CD8-positive, alpha-beta memory T cell (primary cell): ENCODE measurements at regions not wholly inside any gene's neighbourhood (a gene's known extent, or its start where the extent isn't known, plus 50 kb on each side); places are given as distances from the start of the nearest gene placed in this dataset.
"Not testable (repeated sequence)": the region's sequence is repeated elsewhere in the genome, so short reads cannot be mapped to it uniquely, and the experiment has no call there.

Source experiments
- CTCF ChIA-PET: fragments of 350-600 bp; sonication (Branson Sonifier 250); formaldehyde crosslinking; loops from one replicate; lab custom pipeline; 2021; ENCODE audit warnings: antibody characterized with exemption; lab: Charles Lee
- POLR2A ChIA-PET: fragments of 350-600 bp; sonication (Branson Sonifier 250); formaldehyde crosslinking; loops from one replicate; lab custom pipeline; 2021; ENCODE audit warnings: antibody characterized with exemption; lab: Charles Lee
- DNase-seq, 5 donors: peaks; one replicate each; pipeline versions ENCODE4 v3.0.0 to v3.0.0-alpha.2; 2020 to 2022; ENCODE audit warnings: mixed read lengths in 1 of 5
- H3K27ac ChIP-seq: one replicate; pipeline ENCODE4 v1.7.0; 2013; ENCODE audit warnings: low read depth, mild to moderate bottlenecking, low read length, moderate library complexity
- H3K27me3 ChIP-seq: 2 replicates; pipeline ENCODE4 v1.7.0; 2013; ENCODE audit warnings: low read length, mild to moderate bottlenecking; ENCODE audit not compliant: insufficient read depth, poor library complexity, severe bottlenecking
- H3K36me3 ChIP-seq: 2 replicates; pipeline ENCODE4 v1.7.0; 2013; ENCODE audit warnings: mild to moderate bottlenecking, low read length, moderate library complexity; ENCODE audit not compliant: insufficient read depth
- H3K4me1 ChIP-seq: 2 replicates; pipeline ENCODE4 v1.7.0; 2013; ENCODE audit warnings: mild to moderate bottlenecking, low read length, moderate library complexity; ENCODE audit not compliant: insufficient read depth
- H3K4me3 ChIP-seq: 2 replicates; pipeline ENCODE4 v1.7.0; 2013; ENCODE audit warnings: mild to moderate bottlenecking, low read length
- H3K9me3 ChIP-seq: 2 replicates; pipeline ENCODE4 v1.7.0; 2013; ENCODE audit warnings: mild to moderate bottlenecking, low read length
- H3K27ac Mint-ChIP-seq, 8 donors: one replicate each; pipeline ENCODE4 v1.8.0; 2020 to 2021; ENCODE audit warnings: mixed read lengths in 8 of 8, mild to moderate bottlenecking in 6 of 8, inconsistent platforms in 3 of 8, moderate library complexity in 3 of 8
- H3K27me3 Mint-ChIP-seq, 2 donors: one replicate each; pipeline ENCODE4 v1.8.0; 2020 to 2021; ENCODE audit warnings: mixed read lengths in 2 of 2, mild to moderate bottlenecking in 1 of 2, moderate library complexity in 1 of 2
- H3K36me3 Mint-ChIP-seq, 3 donors: one replicate each; pipeline ENCODE4 v1.8.0; 2020 to 2021; ENCODE audit warnings: mixed read lengths in 3 of 3, inconsistent platforms in 1 of 3, mild to moderate bottlenecking in 1 of 3
- H3K4me1 Mint-ChIP-seq, 3 donors: one replicate each; pipeline ENCODE4 v1.8.0; 2020 to 2021; ENCODE audit warnings: mixed read lengths in 3 of 3, inconsistent platforms in 1 of 3, mild to moderate bottlenecking in 1 of 3
- H3K4me3 Mint-ChIP-seq, 7 donors: one replicate each; pipeline ENCODE4 v1.8.0; 2020 to 2021; ENCODE audit warnings: mixed read lengths in 7 of 7, mild to moderate bottlenecking in 6 of 7, moderate library complexity in 4 of 7, inconsistent platforms in 2 of 7
- H3K9me3 Mint-ChIP-seq, 5 donors: one replicate each; pipeline ENCODE4 v1.8.0; 2020 to 2022; ENCODE audit warnings: mixed read lengths in 5 of 5, mild to moderate bottlenecking in 3 of 5, moderate library complexity in 2 of 5, inconsistent platforms in 1 of 5

DNA sequence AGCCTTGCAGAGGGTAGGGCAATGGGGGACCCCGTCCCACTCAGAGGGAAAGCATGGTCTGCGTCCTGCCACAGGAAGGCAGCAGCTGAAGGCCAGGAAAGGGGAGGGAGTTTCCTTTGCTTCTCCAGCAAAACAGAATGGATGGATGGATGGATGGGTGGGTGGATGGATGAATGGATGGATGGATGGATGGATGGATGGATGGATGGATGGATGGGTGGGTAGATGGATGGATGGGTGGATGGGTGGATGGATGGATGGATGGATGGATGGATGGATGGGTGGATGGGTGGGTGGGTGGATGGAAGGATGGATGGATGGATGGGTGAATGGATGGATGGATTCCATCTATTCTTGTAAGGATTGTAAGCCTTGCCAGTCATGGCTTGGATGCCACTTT is 59.3 kb upstream of the TMPRSS2 start:
- H3K4me3 Mint-ChIP-seq, POLR2A ChIA-PET, CTCF ChIA-PET: not testable (repeated sequence)

DNA sequence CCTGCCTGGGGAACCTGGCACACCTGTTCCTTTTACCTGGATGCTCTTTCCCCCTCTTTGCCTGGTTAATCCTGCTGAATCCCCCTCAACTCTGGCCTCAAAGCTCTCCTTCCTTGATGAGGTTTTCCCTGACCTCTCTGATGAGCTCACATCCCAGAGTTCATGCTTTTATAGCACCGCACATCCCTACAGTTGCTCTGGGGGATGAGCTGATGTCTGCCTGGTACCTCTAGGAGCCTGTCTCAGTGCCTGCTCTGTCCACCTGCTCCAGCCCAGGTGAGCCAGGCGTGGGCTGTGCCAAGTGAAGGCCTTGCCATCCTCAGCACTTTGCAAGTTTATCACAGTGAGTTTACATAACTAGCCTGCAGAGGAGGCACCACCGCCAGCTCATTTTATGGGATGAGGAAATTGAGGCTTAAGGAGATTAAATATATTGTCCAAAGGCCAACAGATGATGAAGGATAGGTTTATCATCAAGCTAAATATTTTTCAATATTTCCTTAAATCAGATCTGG is 58.6 kb upstream of the TMPRSS2 start:
- no peaks in the 10 kb centered on the region for H3K36me3 ChIP-seq
- Mint-ChIP-seq H3K4me3 (no peak overlapping the region), H3K27ac (no peak overlapping the region), H3K4me1 (peaks cover 6 to 8% (median 7%) of the 10 kb centered on the region in 3 donors), H3K36me3 (peaks cover 0 to 4% (median 0%) of the 10 kb centered on the region in 3 donors), H3K27me3 (peaks cover 19 to 35% of the 10 kb centered on the region in 2 donors), H3K9me3 (peaks cover 3 to 7% (median 6%) of the 10 kb centered on the region in 5 donors)
- no peak for DNase-seq
- H3K4me1 ChIP-seq = no peaks in the 10 kb centered on the region
- CTCF ChIA-PET = no interaction called here
- POLR2A ChIA-PET = no interaction called here
- H3K9me3 ChIP-seq = no peaks in the 10 kb centered on the region
- no peaks in the 10 kb centered on the region for H3K27me3 ChIP-seq
- H3K27ac ChIP-seq = no peak overlapping the region
- H3K4me3 ChIP-seq = no peak overlapping the region

More for the DNA sequence above, 59.3 kb upstream of the TMPRSS2 start:
- Mint-ChIP-seq H3K27me3 (peaks cover 17 to 35% of the 10 kb centered on the region in 2 donors), H3K9me3 (peaks cover 7 to 13% (median 10%) of the 10 kb centered on the region in 5 donors)
- H3K27ac Mint-ChIP-seq, H3K27ac ChIP-seq, H3K36me3 Mint-ChIP-seq, DNase-seq, H3K9me3 ChIP-seq, H3K4me1 ChIP-seq, H3K27me3 ChIP-seq, H3K4me1 Mint-ChIP-seq, H3K36me3 ChIP-seq, H3K4me3 ChIP-seq: not testable (repeated sequence)

DNA sequence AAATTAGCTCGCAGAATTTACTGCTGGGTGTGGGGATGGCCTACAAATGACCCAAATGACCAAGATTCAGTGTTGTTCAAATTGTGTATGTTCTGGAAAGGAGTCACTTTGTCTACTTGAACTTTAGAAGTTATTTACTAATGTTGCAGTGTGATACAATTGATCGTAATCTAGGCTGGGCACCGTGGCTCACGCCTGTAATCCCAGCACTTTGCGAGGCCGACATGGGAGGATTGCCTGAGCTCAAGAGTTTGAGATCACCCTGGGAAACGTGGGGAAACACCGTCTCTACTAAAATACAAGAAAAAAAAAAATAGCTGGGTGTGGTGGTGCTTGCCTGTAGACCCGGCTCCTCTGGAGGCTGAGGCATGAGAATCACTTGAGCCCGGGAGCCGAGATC is 57.6 kb upstream of the TMPRSS2 start:
- DNase-seq = no peak
- H3K9me3 ChIP-seq = no peaks in the 10 kb centered on the region
- H3K4me1 ChIP-seq = no peaks in the 10 kb centered on the region
- ChIA-PET POLR2A (no interaction called here), CTCF (no interaction called here)
- H3K27me3 ChIP-seq = no peaks in the 10 kb centered on the region
- Mint-ChIP-seq H3K4me1 (peaks cover 6 to 8% (median 7%) of the 10 kb centered on the region in 3 donors), H3K9me3 (peaks cover 0 to 3% (median 0%) of the 10 kb centered on the region in 5 donors), H3K36me3 (no peaks in the 10 kb centered on the region), H3K4me3 (peak overlapping the region in 1 of 7 donors; percentile 6), H3K27ac (peak overlapping the region in 1 of 8 donors; percentile 86), H3K27me3 (peaks cover 19 to 34% of the 10 kb centered on the region in 2 donors)
- H3K4me3 ChIP-seq = no peak overlapping the region
- H3K27ac ChIP-seq = no peak overlapping the region
- H3K36me3 ChIP-seq = no peaks in the 10 kb centered on the region

DNA sequence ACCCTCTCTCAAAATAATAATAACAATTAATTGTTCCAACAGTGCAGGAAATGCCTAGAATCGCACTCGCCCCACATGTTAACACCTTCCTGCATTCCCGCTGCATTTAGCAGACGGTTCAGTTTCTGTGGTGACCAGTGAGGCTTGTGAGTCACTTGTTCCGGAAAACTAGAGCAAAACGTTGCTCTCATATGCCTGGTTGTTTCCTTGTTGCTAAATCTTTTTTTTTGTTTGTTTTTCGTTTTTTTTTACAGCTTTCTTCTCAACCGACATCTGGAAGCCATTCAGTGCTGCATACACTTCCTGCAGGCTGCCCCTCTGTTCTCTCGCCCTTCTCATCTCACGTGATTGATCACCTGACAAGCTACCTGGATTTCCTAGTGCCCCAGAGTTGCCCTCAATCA is 56.9 kb upstream of the TMPRSS2 start:
- ChIA-PET CTCF (no interaction called here), POLR2A (no interaction called here)
- H3K27ac Mint-ChIP-seq = peak overlapping the region in 6 of 8 donors; percentile 29 to 86 (median 46)
- H3K4me3 Mint-ChIP-seq = peak overlapping the region in 6 of 7 donors; percentile 5 to 60 (median 51)
- H3K27ac ChIP-seq = no peak overlapping the region
- H3K36me3 ChIP-seq = no peaks in the 10 kb centered on the region
- peaks cover 0 to 2% (median 0%) of the 10 kb centered on the region in 5 donors for H3K9me3 Mint-ChIP-seq
- peaks cover 19 to 37% of the 10 kb centered on the region in 2 donors for H3K27me3 Mint-ChIP-seq
- H3K9me3 ChIP-seq = no peaks in the 10 kb centered on the region
- peaks cover 6 to 8% (median 7%) of the 10 kb centered on the region in 3 donors for H3K4me1 Mint-ChIP-seq
- no peaks in the 10 kb centered on the region for H3K4me1 ChIP-seq
- no peak overlapping the region for H3K4me3 ChIP-seq
- no peaks in the 10 kb centered on the region for H3K36me3 Mint-ChIP-seq
- no peak for DNase-seq
- no peaks in the 10 kb centered on the region for H3K27me3 ChIP-seq

DNA sequence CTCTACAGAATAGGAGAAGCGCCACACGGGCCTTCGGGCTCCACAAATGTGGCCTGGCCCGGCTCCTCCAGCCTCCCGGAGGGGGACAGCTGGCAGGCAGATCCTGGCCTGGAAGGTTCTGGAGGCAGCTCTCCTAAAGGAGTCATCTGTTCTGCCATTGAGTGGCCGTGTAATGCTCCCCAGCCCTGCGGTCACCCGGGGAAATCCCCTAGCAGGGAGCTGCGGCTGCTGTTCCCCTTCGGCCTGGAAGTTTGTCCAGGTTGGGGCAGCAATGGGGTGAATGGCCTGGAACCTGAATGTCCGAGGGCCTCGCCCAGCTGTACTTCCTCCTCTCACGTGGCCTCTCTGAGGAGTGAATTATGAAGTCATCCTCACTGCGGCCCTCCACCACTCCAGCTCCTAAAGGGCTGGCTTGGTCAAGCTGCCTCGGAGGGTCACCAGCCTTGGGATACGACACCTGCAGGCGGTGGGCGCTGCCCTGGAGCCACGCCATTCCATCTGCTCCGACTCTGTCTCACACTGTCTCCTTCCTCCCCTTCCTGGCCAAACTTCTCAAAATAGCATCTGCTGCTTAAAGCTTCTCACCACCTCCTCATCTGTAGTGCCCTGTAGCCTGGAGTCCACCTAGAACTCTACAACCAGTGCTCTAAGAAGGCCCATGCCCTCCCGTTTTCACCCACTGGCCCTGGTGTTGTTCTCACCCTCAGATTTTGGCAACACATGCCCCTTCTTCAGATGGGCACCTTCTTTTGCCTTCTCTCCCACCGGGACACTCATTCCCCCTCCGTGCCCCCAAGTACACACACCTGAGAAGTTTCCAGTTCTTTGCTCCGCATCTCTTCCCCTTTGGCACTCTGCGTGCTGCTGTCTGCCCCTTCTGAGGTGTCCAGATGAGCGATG is 54.4 kb upstream of the TMPRSS2 start:
- no peaks in the 10 kb centered on the region for H3K4me1 ChIP-seq
- CTCF ChIA-PET = no interaction called here

DNA sequence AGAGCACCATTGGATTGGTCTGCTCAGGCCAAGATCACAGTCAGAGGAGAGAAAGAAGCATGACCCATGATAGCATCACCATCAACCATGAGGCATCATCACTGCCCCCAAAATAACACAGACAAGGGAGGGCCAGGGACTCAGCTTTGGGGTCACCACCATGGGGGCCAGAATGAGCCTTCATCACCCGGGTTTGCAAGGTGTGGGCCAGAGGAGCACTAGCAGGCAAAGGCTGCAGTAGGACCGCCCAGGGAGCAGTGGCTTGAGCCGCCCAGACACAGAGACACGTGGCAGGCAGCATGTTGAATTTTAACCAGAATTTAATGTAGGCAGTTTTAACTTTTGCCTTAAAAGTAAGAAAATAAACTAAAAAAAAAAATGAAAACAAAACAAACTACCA is 53.7 kb upstream of the TMPRSS2 start:
- no peak for DNase-seq
- peaks cover 0 to 2% (median 0%) of the 10 kb centered on the region in 5 donors for H3K9me3 Mint-ChIP-seq
- peak overlapping the region in 2 of 8 donors; percentile 7 to 52 for H3K27ac Mint-ChIP-seq
- CTCF ChIA-PET = no interaction called here
- peak overlapping the region in 1 of 7 donors; percentile 12 for H3K4me3 Mint-ChIP-seq
- no peak overlapping the region for H3K27ac ChIP-seq
- H3K9me3 ChIP-seq = no peaks in the 10 kb centered on the region
- H3K36me3 ChIP-seq = no peaks in the 10 kb centered on the region
- H3K4me1 ChIP-seq = no peaks in the 10 kb centered on the region
- H3K36me3 Mint-ChIP-seq = no peaks in the 10 kb centered on the region
- peaks cover 6 to 8% (median 7%) of the 10 kb centered on the region in 3 donors for H3K4me1 Mint-ChIP-seq
- POLR2A ChIA-PET = no interaction called here
- H3K27me3 ChIP-seq = no peaks in the 10 kb centered on the region
- H3K4me3 ChIP-seq = no peak overlapping the region
- H3K27me3 Mint-ChIP-seq = peaks cover 10 to 37% of the 10 kb centered on the region in 2 donors

More for the DNA sequence above, 54.4 kb upstream of the TMPRSS2 start:
- H3K27ac ChIP-seq = no peak overlapping the region
- no peak for DNase-seq
- Mint-ChIP-seq H3K36me3 (no peaks in the 10 kb centered on the region), H3K27ac (peak overlapping the region in 1 of 8 donors; percentile 86), H3K4me3 (no peak overlapping the region), H3K27me3 (peaks cover 10 to 32% of the 10 kb centered on the region in 2 donors), H3K9me3 (peaks cover 0 to 2% (median 0%) of the 10 kb centered on the region in 5 donors), H3K4me1 (peaks cover 6 to 8% (median 7%) of the 10 kb centered on the region in 3 donors)
- POLR2A ChIA-PET = no interaction called here
- H3K36me3 ChIP-seq = no peaks in the 10 kb centered on the region
- H3K9me3 ChIP-seq = no peaks in the 10 kb centered on the region
- H3K27me3 ChIP-seq = no peaks in the 10 kb centered on the region
- H3K4me3 ChIP-seq = no peak overlapping the region

DNA sequence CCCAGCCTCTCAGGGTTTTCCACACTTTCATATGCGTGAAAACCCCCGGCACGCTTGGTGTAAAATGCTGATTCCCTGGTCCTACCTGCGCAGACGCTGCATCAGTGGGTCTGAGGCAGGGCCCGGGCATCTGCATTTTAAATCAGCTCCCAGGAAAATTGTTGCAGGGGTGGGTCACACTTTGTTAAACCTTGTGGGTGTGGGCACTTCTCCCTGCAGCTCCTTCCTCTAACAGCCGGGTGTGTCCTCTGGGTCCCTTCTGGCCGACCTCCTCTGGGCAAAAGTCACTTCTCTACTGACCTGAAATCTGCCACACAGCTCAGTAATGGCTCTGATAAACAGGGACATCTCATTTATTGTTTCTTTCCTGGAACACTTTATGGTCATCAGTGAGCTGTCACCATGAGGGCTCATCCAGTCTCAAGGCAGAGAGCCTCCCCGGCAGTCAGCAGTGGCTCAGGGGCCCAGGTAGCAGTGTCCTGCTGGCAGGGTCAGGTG is 52.8 kb upstream of the TMPRSS2 start:
- H3K4me3 ChIP-seq = no peak overlapping the region
- H3K27me3 Mint-ChIP-seq = peaks cover 8 to 39% of the 10 kb centered on the region in 2 donors
- ChIA-PET POLR2A (no interaction called here), CTCF (no interaction called here)
- H3K27ac ChIP-seq = no peak overlapping the region
- peaks cover 6 to 8% (median 7%) of the 10 kb centered on the region in 3 donors for H3K4me1 Mint-ChIP-seq
- H3K27me3 ChIP-seq = no peaks in the 10 kb centered on the region
- no peaks in the 10 kb centered on the region for H3K9me3 ChIP-seq
- H3K9me3 Mint-ChIP-seq = peaks cover 0 to 2% (median 0%) of the 10 kb centered on the region in 5 donors
- H3K4me1 ChIP-seq = no peaks in the 10 kb centered on the region
- no peak overlapping the region for H3K4me3 Mint-ChIP-seq
- no peaks in the 10 kb centered on the region for H3K36me3 ChIP-seq
- H3K27ac Mint-ChIP-seq = no peak overlapping the region
- H3K36me3 Mint-ChIP-seq = no peaks in the 10 kb centered on the region
- no peak for DNase-seq
